H9 (cell line): ENCODE measurements at regions not wholly inside any gene's neighbourhood (a gene's known extent, or its start where the extent isn't known, plus 50 kb on each side); places are given as distances from the start of the nearest gene placed in this dataset.

ENCODE experiments used
- DNase-seq: peaks from one replicate; pipeline ENCODE4 v3.0.0-alpha.2; 2017
- H2AFZ ChIP-seq: one replicate; pipeline ENCODE4 v1.6.1; 2013; ENCODE audit warnings: mild to moderate bottlenecking, low read length, control low read depth, moderate library complexity
- H2AK5ac ChIP-seq: 2 replicates; pipeline ENCODE4 v1.6.1; 2013; ENCODE audit warnings: low read length, control low read depth, mixed read lengths; ENCODE audit not compliant: insufficient read length
- H2BK120ac ChIP-seq: one replicate; pipeline ENCODE4 v1.6.1; 2013; ENCODE audit warnings: low read depth, mild to moderate bottlenecking, low read length, control low read depth, inconsistent platforms; ENCODE audit not compliant: poor library complexity, severe bottlenecking
- H2BK12ac ChIP-seq: 2 replicates; pipeline ENCODE4 v1.6.1; 2013; ENCODE audit warnings: low read length, control low read depth, mixed read lengths, low read depth; ENCODE audit not compliant: insufficient read length
- H2BK15ac ChIP-seq: 2 replicates; pipeline ENCODE4 v1.6.1; 2013; ENCODE audit warnings: low read depth, low read length, control low read depth
- H2BK20ac ChIP-seq: one replicate; pipeline ENCODE4 v1.6.1; 2013; ENCODE audit warnings: low read depth, mild to moderate bottlenecking, low read length, control low read depth, inconsistent platforms; ENCODE audit not compliant: poor library complexity, severe bottlenecking
- H2BK5ac ChIP-seq: 2 replicates; pipeline ENCODE4 v1.6.1; 2013; ENCODE audit warnings: low read length, control low read depth, mixed read lengths; ENCODE audit not compliant: insufficient read length
- H3K14ac ChIP-seq: 2 replicates; pipeline ENCODE4 v1.6.1; 2013; ENCODE audit warnings: low read length, control low read depth; ENCODE audit not compliant: insufficient read depth
- H3K18ac ChIP-seq: 2 replicates; pipeline ENCODE4 v1.6.1; 2013; ENCODE audit warnings: low read depth, mild to moderate bottlenecking, mixed read lengths, low read length, control low read depth; ENCODE audit not compliant: insufficient read length
- H3K23ac ChIP-seq: 2 replicates; pipeline ENCODE4 v1.6.1; 2013; ENCODE audit warnings: low read length, control low read depth, mixed read lengths, low read depth; ENCODE audit not compliant: insufficient read length
- H3K23me2 ChIP-seq: 2 replicates; pipeline ENCODE4 v1.6.1; 2013; ENCODE audit warnings: low read depth, mild to moderate bottlenecking, mixed read lengths, low read length, control low read depth; ENCODE audit not compliant: insufficient read length, poor library complexity, severe bottlenecking
- H3K27ac ChIP-seq: 2 replicates; pipeline ENCODE4 v1.5.1; 2013; ENCODE audit warnings: low read length, control low read depth, mixed read lengths, low read depth; ENCODE audit not compliant: insufficient read length
- H3K27me3 ChIP-seq: 2 replicates; pipeline ENCODE4 v1.6.1; 2013; ENCODE audit warnings: low read length, control low read depth, inconsistent platforms; ENCODE audit not compliant: insufficient read depth
- H3K4ac ChIP-seq: 2 replicates; pipeline ENCODE4 v1.6.1; 2013; ENCODE audit warnings: low read depth, mild to moderate bottlenecking, control low read depth, inconsistent platforms, low read length, moderate library complexity
- H3K4me1 ChIP-seq: 2 replicates; pipeline ENCODE4 v1.6.1; 2013; ENCODE audit warnings: low read length, control low read depth, inconsistent platforms; ENCODE audit not compliant: insufficient read depth
- H3K4me2 ChIP-seq: 2 replicates; pipeline ENCODE4 v1.6.1; 2013; ENCODE audit warnings: low read length, control low read depth, mixed read lengths; ENCODE audit not compliant: insufficient read length, insufficient read depth
- H3K56ac ChIP-seq: 2 replicates; pipeline ENCODE4 v1.6.1; 2013; ENCODE audit warnings: low read depth, mild to moderate bottlenecking, mixed read lengths, low read length, control low read depth; ENCODE audit not compliant: insufficient read length
- H3K79me1 ChIP-seq: 2 replicates; pipeline ENCODE4 v1.6.1; 2013; ENCODE audit warnings: low read depth, mild to moderate bottlenecking, moderate library complexity, low read length, control low read depth, inconsistent platforms; ENCODE audit not compliant: insufficient read depth, poor library complexity, severe bottlenecking
- H3K79me2 ChIP-seq: 2 replicates; pipeline ENCODE4 v1.6.1; 2013; ENCODE audit warnings: low read length, control low read depth, inconsistent platforms; ENCODE audit not compliant: insufficient read depth
- H3K9ac ChIP-seq: 2 replicates; pipeline ENCODE4 v1.6.1; 2013; ENCODE audit warnings: low read length, control low read depth, mixed read lengths; ENCODE audit not compliant: insufficient read length; ENCODE audit errors: extremely low read depth
- H3K9me3 ChIP-seq: one replicate; pipeline ENCODE4 v1.6.1; 2013; ENCODE audit warnings: low read depth, low read length, inconsistent platforms; ENCODE audit not compliant: control insufficient read depth
- H3T11ph ChIP-seq: one replicate; pipeline ENCODE4 v1.6.1; 2013; ENCODE audit warnings: mild to moderate bottlenecking, low read length, control low read depth, inconsistent platforms
- H4K20me1 ChIP-seq: one replicate; pipeline ENCODE4 v1.6.1; 2013; ENCODE audit not compliant: control insufficient read depth, insufficient read length, insufficient read depth
- H4K5ac ChIP-seq: 2 replicates; pipeline ENCODE4 v1.6.1; 2013; ENCODE audit warnings: low read depth, mild to moderate bottlenecking, mixed read lengths, low read length, control low read depth; ENCODE audit not compliant: insufficient read length
- H4K8ac ChIP-seq: replicated peaks from 2 replicates; pipeline ENCODE4 v1.6.1; 2013; ENCODE audit warnings: low read length, control low read depth, mixed read lengths, low read depth; ENCODE audit not compliant: insufficient read length
- H4K91ac ChIP-seq: 2 replicates; pipeline ENCODE4 v1.6.1; 2013; ENCODE audit warnings: low read depth, mild to moderate bottlenecking, moderate library complexity, mixed read lengths, low read length, control low read depth; ENCODE audit not compliant: insufficient read length
- H3K27ac Mint-ChIP-seq, 3 experiments: 2 replicates in 2 of 3; 3 replicates in 1 of 3; pipeline ENCODE4 v1.8.0; 2020 to 2021; ENCODE audit warnings: mixed read lengths in 3 of 3, mild to moderate bottlenecking in 1 of 3, moderate library complexity in 1 of 3
- H3K27me3 Mint-ChIP-seq: 2 replicates; pipeline ENCODE4 v1.8.0; 2021; ENCODE audit warnings: low read depth, mild to moderate bottlenecking, moderate library complexity, mixed read lengths
- H3K36me3 Mint-ChIP-seq, 3 experiments: 2 replicates in 2 of 3; 3 replicates in 1 of 3; pipeline ENCODE4 v1.8.0; 2020 to 2021; ENCODE audit warnings: low read depth in 3 of 3, mixed read lengths in 3 of 3; ENCODE audit not compliant: insufficient read depth in 1 of 3
- H3K4me1 Mint-ChIP-seq, 2 experiments: 2 replicates each; pipeline ENCODE4 v1.8.0; 2020; ENCODE audit warnings: mixed read lengths in 2 of 2
- H3K4me3 Mint-ChIP-seq, 2 experiments: 2 replicates in 1 of 2; 3 replicates in 1 of 2; pipeline ENCODE4 v1.8.0; 2020 to 2021; ENCODE audit warnings: mild to moderate bottlenecking in 2 of 2, mixed read lengths in 2 of 2, moderate library complexity in 1 of 2
- H3K9me3 Mint-ChIP-seq, 2 experiments: 2 replicates in 1 of 2; 3 replicates in 1 of 2; pipeline ENCODE4 v1.8.0; 2020; ENCODE audit warnings: mild to moderate bottlenecking in 2 of 2, mixed read lengths in 2 of 2, moderate library complexity in 1 of 2
- CTCF ChIP-seq: fragments of 200-600 bp; sonication (generic); conservative IDR thresholded peaks from 3 replicates; pipeline ENCODE4 v1.8.0; 2021; ENCODE audit warnings: antibody characterized with exemption, mild to moderate bottlenecking
- WGBS: extraction: QIAGEN DNeasy Blood & Tissue Kit; methylation state at CpG from one replicate; pipeline ENCODE4 v1.1.7; 2013; ENCODE audit warnings: missing lambda C conversion rate, low lambda C conversion rate, mixed read lengths; ENCODE audit not compliant: insufficient read length; ENCODE audit errors: extremely low coverage; 5-methylcytosine and 5-hydroxymethylcytosine counted together

- Histone ChIP-seq H3K9me3 (no peaks in the 10 kb centered on the region), H4K5ac (no peak overlapping the region), H4K8ac (no peak overlapping the region), H3K4ac (no peak overlapping the region), H2BK15ac (no peak overlapping the region), H3K56ac (no peak overlapping the region), H3K14ac (no peak overlapping the region), H3T11ph (no peak overlapping the region), H3K79me1 (no peaks in the 10 kb centered on the region), H3K79me2 (no peaks in the 10 kb centered on the region), H4K91ac (no peak overlapping the region), H2AFZ (no peak overlapping the region), H3K23me2 (no peaks in the 10 kb centered on the region), H3K4me1 (peaks cover 15% of the 10 kb centered on the region), H3K4me2 (peak overlapping the region; percentile 35), H2BK120ac (no peak overlapping the region), H2BK20ac (no peak overlapping the region), H4K20me1 (no peaks in the 10 kb centered on the region), H3K9ac (no peak overlapping the region), H3K18ac (no peak overlapping the region), H3K27ac (peak overlapping the region; percentile 97), H2BK5ac (no peak overlapping the region), H2BK12ac (no peak overlapping the region), H2AK5ac (no peak overlapping the region), H3K27me3 (no peaks in the 10 kb centered on the region; the same call in none of the 2 replicates), H3K23ac (no peak overlapping the region)
- no CpG with 5 or more reads among the region's 2 CpGs for WGBS
- Mint-ChIP-seq H3K27ac (peak overlapping the region; percentile 66 to 99 (median 97); a peak in 6 of 7 replicates), H3K4me1 (peaks cover 49% of the 10 kb centered on the region in 2 experiments), H3K9me3 (no peaks in the 10 kb centered on the region), H3K27me3 (peaks cover 1% of the 10 kb centered on the region; the same call in 1 of the 2 replicates), H3K36me3 (peaks cover 0 to 7% (median 0%) of the 10 kb centered on the region in 3 experiments; a peak in 1 of 7 replicates), H3K4me3 (0 out of 5 replicates have a peak overlapping the region, but pooled peaks of 1 of the 2 experiments have one; percentile 2)
- DNase-seq = no peak
- TF ChIP-seq CTCF = no peak
Measured at GRCh38 chr2:176763130-176763529, 449.5 kb upstream of the HNRNPA3 start.
